ENCODE measurements at regions not wholly inside any gene's neighbourhood (a gene's known extent, or its start where the extent isn't known, plus 50 kb on each side); places are given as distances from the start of the nearest gene placed in this dataset.
"Not testable (repeated sequence)": the region's sequence is repeated elsewhere in the genome, so short reads cannot be mapped to it uniquely, and the experiment has no call there.

DNA sequence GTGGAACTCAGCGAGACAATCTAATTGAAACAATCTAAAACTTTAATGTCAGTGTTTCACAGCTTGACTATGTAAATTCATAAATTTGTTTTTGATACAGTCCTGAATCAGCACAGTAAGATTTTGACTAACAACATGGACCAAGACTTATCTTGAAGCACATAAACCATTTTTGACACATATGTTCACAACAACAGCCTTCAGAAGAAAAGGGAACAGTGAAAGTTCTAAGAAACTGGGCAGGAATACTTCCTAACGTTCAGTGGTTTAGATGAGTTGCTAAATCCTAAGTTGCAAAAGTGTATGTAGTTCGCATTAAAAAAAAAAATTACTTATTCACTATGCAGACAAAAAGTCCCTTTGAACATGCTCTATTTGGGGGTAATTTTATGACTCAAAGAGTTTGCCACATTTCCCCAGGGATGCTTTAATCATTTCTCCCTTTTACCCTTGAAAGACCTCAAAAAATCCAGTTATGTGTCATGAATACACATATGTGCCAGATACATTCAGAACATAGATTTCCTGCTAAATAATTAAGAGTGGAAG is 120.2 kb downstream of the MRPL39 start:
- no peak for DNase-seq (ENCODE audit: low spot score)

- no peak for DNase-seq (ENCODE audit: low spot score)
These were observed 121.4 kb downstream of the MRPL39 start for GRCh38 chr21:25485914-25486313.

- DNase-seq (ENCODE audit: low spot score) = no peak
These were observed 139.4 kb downstream of the MRPL39 start for GRCh38 chr21:25467896-25468295.

- not testable (repeated sequence) for DNase-seq (ENCODE audit: low spot score)
These were observed 140.2 kb downstream of the MRPL39 start for GRCh38 chr21:25467071-25467470.

- DNase-seq (ENCODE audit: low spot score) = no peak
These were observed 140.8 kb downstream of the MRPL39 start for GRCh38 chr21:25466470-25466869.

DNA sequence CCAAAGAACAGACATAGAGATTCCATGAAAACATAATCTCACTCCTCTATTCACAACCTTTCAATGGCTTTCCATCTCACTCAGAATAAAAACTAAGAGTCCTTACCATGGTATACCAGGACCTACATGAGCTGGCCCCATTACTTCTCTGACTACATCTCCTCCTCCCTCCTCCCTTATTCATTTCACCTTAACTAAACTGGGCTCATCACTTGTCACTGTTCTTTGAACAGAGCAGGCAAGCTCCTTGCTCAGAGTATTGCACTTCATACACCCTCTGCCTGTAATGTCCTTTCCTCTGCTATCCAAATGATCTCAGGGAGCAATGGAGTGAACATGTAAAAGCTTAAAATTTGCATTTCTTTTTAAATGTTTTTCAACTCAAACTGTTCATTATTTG is 142.0 kb downstream of the MRPL39 start:
- no peak for DNase-seq (ENCODE audit: low spot score)

- no peak for DNase-seq (ENCODE audit: low spot score)
These were observed 143.0 kb downstream of the MRPL39 start for GRCh38 chr21:25464275-25464674.

DNA sequence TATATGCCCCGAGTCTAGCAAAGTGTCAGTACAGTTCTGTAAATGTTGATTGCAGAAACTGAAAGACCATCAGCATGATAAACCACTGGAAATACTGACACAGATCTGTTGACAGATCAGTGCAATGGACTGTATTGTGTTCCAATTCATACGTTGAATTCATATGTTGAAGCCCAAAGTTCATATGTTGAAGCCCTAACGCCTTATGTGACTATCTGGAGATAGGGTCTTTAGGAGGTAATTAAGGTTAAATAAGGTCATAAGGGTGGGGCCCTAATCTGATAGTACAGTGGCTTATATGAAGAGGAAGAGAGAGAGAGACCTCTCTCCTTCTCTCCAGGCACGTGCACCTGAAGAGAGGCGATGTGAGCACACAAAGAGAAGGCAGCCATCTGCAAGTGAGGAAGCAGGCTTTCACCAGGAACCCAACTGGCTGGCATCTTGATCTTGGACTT is 144.7 kb downstream of the MRPL39 start:
- no peak for DNase-seq (ENCODE audit: low spot score)

GRCh38 chr21:25461725-25462124 is 145.6 kb downstream of the MRPL39 start:
- DNase-seq (ENCODE audit: low spot score) = no peak

GRCh38 chr21:25459993-25460392 is 147.3 kb downstream of the MRPL39 start:
- no peak for DNase-seq (ENCODE audit: low spot score)

DNA sequence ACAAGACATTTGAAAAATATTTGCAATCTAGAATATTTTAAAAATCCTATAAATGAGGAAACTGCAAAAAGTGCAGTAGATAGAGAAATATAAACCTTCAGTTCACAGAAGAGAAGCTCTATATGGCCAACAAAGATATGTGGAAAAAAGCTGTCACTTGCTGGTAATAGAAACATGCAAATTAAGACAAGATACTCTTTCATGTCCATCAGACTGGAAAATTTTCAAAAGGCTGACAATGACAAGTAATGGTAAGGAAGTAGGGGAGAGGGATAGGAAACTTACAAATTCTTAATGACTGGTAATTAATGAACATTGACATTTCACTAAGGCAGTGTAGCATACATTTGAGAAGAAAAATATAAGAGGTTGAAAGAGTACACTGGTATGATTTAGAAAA is 147.9 kb downstream of the MRPL39 start:
- no peak for DNase-seq (ENCODE audit: low spot score)

GRCh38 chr21:25458484-25458883 is 148.8 kb downstream of the MRPL39 start:
- DNase-seq (ENCODE audit: low spot score) = no peak

GRCh38 chr21:25457946-25458345 is 149.3 kb downstream of the MRPL39 start:
- DNase-seq (ENCODE audit: low spot score) = no peak

DNA sequence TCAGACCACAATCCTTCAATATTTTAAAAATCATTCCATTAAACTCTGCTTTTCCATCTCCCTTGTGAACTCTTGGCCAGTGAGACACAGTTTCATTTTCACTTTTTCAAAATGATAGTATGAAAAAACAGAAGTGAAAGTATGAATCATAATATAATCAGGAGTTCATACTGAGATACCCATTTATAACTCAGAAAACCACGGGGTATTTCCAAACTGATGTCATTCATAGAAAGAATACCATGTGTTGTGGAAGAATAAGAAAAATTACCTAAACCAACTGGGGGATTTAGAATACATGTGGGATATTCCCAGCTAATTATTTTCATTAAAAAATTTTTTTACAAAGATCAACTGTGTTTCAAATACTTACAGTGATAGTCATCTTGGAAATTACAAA is 149.9 kb downstream of the MRPL39 start:
- no peak for DNase-seq (ENCODE audit: low spot score)

DNA sequence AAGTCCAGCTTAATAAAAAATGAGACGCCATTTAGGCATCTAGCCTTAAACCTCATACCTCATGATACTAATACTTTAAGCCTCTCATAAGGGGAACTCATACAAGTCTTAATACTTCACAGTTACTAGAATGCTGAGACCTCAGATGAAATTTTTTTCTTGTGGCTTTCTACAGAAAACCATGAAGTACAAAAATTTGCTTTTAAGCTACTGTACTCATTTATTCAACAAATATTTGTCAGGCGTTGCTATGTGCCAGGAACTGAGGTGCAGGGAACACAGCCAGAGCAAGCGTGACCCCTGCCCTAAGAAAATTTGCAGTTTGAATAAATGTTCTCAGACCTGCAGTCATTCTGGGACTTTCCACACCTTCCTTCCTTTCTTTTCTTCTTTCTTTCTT is 150.6 kb downstream of the MRPL39 start:
- DNase-seq (ENCODE audit: low spot score) = no peak

- DNase-seq (ENCODE audit: low spot score) = no peak
These were observed 153.8 kb downstream of the MRPL39 start for GRCh38 chr21:25453524-25453923.

DNA sequence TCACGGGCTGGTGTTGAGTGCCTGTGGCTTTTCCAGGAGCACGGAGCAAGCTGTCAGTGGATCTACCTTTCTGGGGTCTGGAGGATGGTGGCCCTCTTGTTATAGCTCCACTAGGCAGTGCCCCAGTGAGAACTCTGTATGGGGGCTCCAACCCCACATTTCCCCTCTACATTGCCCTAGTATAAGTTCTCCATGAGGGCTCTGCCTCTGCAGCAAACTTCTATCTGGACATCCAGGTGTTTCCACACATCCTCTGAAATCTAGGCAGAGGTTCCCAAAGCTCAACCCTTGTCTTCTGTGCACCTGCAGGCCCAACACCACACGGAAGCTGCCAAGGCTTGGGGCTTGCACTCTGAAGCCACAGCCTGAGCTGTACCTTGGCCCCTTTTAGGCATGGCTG is 157.3 kb downstream of the MRPL39 start:
- no peak for DNase-seq (ENCODE audit: low spot score)

DNA sequence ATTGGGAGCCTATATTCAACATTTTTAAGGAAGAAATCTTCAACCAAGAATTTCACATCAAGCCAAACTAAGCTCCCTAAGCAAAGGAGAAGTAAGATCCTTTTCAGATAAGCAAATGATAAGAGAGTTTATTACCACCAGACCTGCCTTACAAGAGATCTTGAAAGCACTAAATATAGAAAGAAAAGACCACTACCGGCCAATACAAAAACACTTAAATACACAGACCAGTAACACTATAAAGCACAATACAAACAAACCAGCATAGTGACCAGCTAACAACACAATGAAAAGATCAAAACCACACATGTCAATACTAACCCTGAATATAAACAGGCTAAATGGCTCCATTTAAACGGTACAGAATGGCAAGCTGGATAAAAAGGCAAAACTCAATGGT is 165.4 kb downstream of the MRPL39 start:
- no peak for DNase-seq (ENCODE audit: low spot score)

DNA sequence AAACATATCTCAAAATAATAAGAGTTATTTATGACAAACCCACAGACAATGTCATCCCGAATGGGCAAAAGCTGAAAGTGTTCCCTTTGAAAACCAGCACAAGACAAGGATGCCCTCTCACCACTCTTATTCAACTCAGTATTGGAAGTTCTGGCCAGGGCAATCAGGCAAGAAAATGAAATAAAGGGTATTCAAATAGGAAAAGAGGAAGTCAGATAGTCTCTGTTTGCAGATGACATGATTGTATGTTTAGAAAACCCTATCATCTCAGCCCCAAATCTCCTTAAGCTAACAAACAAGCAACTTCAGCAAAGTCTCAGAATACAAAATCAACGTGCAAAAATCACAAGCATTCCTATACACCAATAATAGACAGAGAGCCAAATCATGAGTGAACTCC is 169.8 kb downstream of the MRPL39 start:
- DNase-seq (ENCODE audit: low spot score) = not testable (repeated sequence)

GRCh38 chr21:25428537-25428936 is 178.7 kb downstream of the MRPL39 start:
- DNase-seq (ENCODE audit: low spot score) = no peak

- DNase-seq (ENCODE audit: low spot score) = no peak
These were observed 179.5 kb downstream of the MRPL39 start for GRCh38 chr21:25427828-25428227.

DNA sequence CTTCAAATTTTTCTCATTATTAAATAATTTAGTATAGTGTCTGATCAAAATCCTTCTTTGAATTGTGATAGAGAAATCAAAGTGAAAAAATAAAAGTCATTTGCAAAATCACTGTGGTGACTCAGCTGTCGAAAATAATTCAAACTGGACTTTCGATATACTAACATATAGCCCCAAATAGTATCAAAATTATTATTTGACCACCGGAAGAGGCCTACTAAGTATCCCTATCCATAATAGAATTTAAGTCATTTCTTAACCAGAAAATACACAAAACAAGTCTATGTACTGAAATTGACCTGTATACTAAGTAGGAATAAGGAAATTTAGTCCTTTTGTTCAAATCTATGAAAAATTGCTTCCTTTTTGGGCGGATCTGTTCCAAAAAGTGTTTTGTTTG is 180.7 kb downstream of the MRPL39 start:
- DNase-seq (ENCODE audit: low spot score) = no peak

DNA sequence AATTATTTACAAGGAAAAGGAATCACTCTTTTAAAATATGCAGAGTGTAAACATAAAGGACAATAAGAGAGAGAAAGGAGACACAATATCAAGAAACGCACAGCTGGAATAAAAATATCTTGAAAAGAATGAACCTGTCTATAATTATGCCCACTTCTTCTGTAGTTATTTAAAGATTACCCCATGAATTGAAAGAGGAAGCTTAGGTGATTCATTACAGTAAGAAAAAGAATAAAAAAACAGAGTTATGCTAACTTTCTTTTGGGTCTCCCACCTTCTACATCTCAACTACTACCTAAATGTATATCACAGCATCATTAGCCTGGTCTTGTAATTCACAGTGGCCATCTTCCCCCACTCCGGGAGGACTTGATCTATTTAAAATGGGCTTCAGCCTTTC is 182.1 kb downstream of the MRPL39 start:
- DNase-seq (ENCODE audit: low spot score) = no peak

GRCh38 chr21:25424634-25425033 is 182.6 kb downstream of the MRPL39 start:
- no peak for DNase-seq (ENCODE audit: low spot score)

DNA sequence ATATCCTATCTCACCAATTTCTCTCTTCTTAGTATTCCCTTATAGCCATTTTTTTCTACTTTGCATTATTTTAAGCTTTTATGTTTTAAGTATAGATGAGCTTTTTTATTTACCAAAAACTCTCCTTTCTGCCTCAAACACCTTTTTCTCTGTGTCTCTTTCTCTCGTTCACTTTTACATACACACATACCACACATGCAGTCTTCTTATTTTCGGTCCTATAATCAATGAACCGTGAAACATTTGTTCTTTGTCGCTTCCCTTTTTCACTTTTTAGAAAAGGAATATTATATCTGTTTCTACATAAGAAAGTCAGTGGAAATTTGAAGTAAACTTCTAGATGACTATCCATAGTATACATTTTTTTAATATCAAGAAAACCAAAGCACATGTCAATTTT is 183.2 kb downstream of the MRPL39 start:
- no peak for DNase-seq (ENCODE audit: low spot score)
